Epithelial cell of esophagus (primary cell): ENCODE measurements at regions not wholly inside any gene's neighbourhood (a gene's known extent, or its start where the extent isn't known, plus 50 kb on each side); places are given as distances from the start of the nearest gene placed in this dataset.

ENCODE experiments used
- DNase-seq: peaks from one replicate; pipeline ENCODE4 v3.0.0; 2010; ENCODE audit warnings: low read depth
- H3K4me3 ChIP-seq: 2 replicates; pipeline ENCODE4 v1.5.1; 2011; ENCODE audit warnings: mild to moderate bottlenecking, low read length, control low read depth
- TF ChIP-seq, protein P1 (sequence below): IDR thresholded peaks from 2 replicates; pipeline ENCODE4 v1.5.1; 2011; ENCODE audit warnings: low read depth, mild to moderate bottlenecking, low read length, control low read depth, inconsistent platforms; ENCODE audit not compliant: insufficient read depth; ENCODE audit errors: missing control alignments

DNA sequence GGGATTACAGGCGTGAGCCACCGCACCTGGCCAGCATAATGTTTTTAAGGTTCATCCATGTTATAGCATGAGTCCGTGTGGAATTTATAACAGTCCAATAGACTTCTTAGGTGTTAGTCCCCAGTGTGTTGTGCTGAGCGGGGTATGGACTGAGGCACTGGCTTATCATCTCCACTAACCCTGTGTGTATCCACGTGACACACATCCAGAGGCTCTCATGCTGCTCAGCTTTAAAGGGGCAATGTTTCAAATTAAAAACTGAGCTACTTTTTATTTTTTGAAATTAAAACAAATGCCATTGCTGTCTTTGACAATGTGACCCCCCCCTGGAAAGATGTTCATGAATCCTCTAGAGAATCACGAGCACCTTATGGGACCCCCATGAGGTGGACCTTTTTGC, 54.3 kb upstream of the TRERF1 start:
- TF ChIP-seq, protein P1, sequence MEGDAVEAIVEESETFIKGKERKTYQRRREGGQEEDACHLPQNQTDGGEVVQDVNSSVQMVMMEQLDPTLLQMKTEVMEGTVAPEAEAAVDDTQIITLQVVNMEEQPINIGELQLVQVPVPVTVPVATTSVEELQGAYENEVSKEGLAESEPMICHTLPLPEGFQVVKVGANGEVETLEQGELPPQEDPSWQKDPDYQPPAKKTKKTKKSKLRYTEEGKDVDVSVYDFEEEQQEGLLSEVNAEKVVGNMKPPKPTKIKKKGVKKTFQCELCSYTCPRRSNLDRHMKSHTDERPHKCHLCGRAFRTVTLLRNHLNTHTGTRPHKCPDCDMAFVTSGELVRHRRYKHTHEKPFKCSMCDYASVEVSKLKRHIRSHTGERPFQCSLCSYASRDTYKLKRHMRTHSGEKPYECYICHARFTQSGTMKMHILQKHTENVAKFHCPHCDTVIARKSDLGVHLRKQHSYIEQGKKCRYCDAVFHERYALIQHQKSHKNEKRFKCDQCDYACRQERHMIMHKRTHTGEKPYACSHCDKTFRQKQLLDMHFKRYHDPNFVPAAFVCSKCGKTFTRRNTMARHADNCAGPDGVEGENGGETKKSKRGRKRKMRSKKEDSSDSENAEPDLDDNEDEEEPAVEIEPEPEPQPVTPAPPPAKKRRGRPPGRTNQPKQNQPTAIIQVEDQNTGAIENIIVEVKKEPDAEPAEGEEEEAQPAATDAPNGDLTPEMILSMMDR: no peak
- no peak overlapping the region for H3K4me3 ChIP-seq
- no peak for DNase-seq

DNA sequence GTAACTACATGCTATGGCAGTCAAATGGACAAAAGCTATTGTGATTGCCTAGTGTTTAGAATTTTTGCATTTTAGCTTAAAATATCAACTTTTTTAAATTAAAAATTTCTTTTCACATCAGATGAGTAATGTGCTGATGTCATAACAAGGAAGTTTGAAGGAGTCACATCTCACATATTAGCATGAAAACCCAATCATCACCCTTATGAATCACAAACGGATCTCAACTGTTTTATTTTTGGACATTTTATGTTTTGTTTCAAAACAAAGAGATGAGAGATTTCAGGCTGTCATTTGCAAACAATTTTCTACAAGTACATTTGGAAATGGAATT, 53.6 kb upstream of the TRERF1 start:
- DNase-seq: peak; percentile 71

DNA sequence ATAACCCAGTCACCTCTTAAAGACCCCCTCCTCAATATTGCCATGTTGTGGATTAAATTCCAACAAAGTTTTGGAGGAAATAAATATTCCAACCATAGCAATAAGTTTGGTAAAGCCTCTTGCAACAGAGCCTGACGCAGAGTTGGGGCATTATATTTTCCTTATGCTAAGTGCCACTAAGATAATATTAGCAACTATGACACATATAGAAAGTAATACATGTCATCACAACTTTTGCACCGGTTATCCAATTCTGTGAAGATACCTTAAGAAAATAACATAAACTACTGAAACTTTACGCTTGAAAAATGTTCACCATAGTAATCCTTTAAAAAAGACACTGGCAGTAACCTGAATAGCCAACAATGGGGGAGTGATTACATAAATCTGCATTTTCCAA, 52.2 kb upstream of the TRERF1 start:
- TF ChIP-seq, protein P1: no peak
- no peak for DNase-seq
- no peak overlapping the region for H3K4me3 ChIP-seq

More for the DNA sequence above, 53.6 kb upstream of the TRERF1 start:
- TF ChIP-seq, protein P1: no peak
- H3K4me3 ChIP-seq: no peak overlapping the region

DNA sequence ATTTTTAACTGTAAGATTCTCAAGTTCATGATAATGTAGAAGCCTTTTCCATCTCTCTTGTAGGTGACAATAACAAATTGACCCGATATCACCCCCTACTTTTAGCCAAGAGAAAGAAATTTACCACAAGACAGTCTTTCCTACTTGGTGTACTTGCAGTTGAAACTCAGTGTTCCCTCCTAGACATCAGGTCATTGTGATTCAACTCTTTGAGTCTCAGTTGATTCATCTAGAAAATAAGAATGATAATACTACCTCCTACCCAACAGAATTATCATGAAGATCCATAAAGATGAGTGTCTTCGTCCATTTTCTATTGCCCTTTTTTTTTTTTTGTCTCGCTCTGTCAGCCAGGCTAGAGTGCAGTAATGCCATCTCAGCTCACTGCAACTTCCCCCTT, 51.3 kb upstream of the TRERF1 start:
- no peak for DNase-seq
- no peak overlapping the region for H3K4me3 ChIP-seq
- TF ChIP-seq, protein P1: no peak

DNA sequence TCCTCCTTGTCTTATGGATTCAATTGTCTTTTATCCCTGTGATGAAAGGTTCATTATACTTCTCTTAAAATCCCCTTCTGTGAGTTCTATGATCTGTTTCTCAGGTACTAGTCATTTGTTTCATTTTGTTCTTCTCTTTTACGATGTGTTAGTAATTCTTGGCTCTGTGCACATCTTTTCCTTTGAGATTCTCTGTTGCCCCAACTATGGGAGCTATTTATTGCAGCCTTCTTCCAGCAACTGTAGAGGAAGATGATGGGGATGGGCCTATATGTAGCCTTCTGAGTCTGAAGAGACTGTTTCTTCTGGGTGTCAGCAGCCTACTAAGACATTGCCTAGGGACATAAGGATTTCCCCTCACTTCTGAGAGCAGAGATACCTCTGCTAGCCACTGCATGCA, 50.4 kb upstream of the TRERF1 start:
- TF ChIP-seq, protein P1: no peak
- DNase-seq: no peak
- H3K4me3 ChIP-seq: no peak overlapping the region
